Hippocampal formation (tissue), 2 donors: ENCODE measurements at regions not wholly inside any gene's neighbourhood (a gene's known extent, or its start where the extent isn't known, plus 50 kb on each side); places are given as distances from the start of the nearest gene placed in this dataset.
"Not testable (repeated sequence)": the region's sequence is repeated elsewhere in the genome, so short reads cannot be mapped to it uniquely, and the experiment has no call there.

Experiments
- DNase-seq, 2 donors: peaks; one replicate each; lab custom pipeline; 2025; lab: John Stamatoyannopoulos, UW

- no peak for DNase-seq
Observed at GRCh38 chr15:69554279-69554961, 101.8 kb downstream of the RPLP1 start.

- no peak for DNase-seq
Observed at GRCh38 chr15:69555080-69555479, 102.5 kb downstream of the RPLP1 start.

DNA sequence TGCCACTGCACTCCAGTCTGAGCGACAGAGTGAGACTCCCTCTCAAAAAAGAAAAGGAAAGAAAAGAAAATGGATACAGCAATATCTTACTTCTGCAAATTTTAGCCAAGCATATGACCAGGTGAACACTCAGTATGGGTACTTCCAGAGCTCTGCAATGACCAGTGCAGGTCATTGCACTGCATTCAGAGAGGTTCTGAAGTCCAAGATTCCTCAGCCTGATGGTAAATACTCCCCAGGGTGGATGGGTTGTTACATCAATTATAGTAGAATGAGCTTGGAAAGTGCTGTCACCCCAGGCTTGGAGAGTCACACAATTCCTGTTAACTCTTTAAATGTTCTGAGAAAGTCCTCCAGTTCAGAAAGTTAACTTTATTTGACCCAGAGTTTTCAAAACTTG, 103.7 kb downstream of the RPLP1 start:
- no peak for DNase-seq

DNA sequence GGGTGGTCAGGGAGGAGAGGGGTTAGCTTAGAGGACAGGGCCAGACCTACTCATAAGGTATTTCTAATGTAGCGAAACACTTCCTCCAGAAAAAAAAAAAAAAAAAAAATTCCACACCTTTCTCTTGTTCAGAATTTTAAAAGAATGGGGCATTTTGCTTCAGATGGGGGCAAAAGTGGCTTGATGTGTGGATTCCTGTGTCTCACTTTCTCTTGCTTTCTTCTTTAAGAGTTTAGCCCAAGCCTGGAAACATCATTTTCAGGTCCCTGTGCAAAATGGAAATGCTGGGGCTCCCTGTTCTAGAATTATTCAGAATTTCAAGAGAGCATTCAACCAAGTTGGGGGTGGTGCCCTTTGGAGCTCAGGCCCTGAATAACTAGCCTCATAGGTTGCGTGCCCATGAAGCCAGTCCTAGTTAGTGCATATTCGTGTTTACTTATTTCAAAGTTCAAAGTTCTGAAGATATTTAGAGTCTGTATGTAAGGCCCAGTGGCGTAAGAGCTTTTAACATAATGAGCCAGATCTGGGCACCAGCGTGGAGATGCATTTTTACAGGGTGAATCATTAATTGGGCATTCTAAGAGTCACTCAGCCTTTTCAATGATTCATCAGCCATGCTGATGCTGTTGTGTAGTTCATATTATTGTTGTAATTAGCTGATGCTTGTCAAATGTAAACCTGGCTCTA, 104.5 kb downstream of the RPLP1 start:
- DNase-seq: peak in 1 of 2 donors; percentile 17

- DNase-seq: no peak
Observed at GRCh38 chr15:69557707-69558409, 105.2 kb downstream of the RPLP1 start.

GRCh38 chr15:69559440-69560190, 107.0 kb downstream of the RPLP1 start:
- DNase-seq: no peak

DNA sequence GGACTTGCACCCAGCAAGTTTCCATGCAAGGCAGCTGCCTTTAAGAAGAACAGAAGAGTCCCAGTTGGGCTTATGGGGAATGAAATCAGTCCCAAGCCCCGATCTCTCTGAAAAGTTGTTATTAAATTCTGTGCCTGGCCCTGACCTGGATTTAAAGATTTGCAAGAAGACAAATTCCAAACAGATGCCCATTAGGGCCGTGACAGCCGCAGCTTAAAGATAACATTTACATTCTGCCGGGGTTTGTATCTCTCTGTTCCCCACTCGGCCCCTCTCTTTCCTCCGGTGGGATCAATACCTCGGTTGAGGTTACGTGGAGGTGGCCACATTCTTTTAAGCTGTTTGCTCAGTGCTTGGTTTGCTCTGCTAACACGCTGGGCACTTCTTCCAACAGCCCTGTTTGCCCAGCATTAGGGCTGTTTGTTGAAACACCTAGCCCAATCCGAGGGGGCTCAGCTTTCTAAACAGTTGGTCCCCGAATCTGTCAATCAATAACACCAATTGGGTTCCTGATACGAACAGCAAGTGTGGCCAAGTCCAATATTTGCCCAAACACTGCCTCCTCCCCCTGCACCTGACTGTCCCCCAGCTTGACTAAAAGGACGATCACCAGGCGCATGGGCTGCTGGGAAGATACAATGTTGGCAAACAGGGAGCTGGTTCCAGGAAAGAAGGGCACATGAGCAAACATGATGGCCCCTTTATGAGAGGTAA, 108.6 kb downstream of the RPLP1 start:
- no peak for DNase-seq

- no peak for DNase-seq
Observed at GRCh38 chr15:69562116-69562515, 109.5 kb downstream of the RPLP1 start.

GRCh38 chr15:69562564-69562963, 109.9 kb downstream of the RPLP1 start:
- no peak for DNase-seq

DNA sequence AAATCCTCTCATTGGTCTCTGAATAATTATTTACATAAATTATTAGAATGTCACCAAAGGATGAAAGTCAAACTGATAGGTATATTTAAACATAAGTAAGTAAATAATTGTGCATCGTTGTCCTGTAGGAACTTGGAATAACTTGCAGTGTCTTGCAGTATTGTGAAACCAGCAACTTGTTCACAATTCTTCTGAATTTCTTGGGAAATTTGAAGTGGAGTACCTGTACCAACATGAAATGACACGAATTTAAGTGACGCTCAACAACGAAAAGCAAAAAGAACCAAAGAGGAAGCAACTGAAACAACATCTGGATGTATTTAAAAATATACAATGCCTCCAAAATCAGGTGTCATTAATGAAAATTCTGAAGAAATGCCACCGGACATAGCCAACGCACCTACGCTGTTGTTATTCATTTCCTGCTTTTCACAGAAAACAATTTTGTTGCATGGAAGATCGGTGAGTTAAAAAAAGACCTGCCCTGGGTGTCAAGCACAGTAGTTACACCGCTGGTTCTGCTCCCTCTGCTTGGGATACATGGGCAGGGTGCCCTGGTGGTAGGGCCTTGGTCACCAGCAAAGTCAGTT, 112.5 kb downstream of the RPLP1 start:
- no peak for DNase-seq

- DNase-seq: not testable (repeated sequence)
Observed at GRCh38 chr15:69567238-69567760, 114.7 kb downstream of the RPLP1 start.

DNA sequence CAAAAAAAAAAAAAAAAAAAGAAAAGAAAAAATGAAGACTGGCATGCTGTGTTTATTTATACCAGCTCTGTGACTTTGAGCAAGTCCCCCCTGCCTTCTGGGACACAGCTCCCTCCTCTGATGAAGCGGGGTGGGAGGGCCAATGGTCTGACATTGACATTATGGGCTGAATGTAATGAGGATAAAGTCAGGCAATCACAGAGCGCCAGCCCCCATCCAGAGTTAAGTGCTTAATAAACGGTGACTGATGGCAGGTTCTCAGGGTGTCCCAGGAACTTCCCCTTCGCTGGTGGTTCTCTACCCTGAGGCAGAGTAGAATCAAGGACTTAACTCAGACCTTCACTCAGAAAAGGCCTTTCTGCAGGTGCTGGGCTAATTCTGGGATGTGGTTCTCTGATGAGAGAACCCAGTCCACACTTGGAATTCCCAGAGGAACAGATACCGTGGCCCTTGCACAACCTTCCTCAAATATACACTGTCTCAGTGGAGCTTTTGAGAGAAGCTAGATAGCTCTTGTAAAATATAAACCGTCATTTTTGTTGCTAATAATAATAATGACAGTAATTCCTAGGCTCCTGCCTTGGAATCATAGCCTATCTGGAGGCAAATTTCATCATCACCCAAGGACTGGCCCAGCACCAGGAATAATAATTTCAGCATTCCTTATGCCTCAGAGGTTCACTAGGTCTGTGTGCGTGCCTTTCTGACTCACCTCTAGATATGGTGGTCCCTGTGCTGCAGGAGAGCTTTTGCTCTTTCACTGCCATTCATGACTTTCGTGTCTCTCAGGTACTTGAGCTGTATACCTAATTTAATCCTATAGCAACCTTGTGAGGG, 115.8 kb downstream of the RPLP1 start:
- DNase-seq: no peak

DNA sequence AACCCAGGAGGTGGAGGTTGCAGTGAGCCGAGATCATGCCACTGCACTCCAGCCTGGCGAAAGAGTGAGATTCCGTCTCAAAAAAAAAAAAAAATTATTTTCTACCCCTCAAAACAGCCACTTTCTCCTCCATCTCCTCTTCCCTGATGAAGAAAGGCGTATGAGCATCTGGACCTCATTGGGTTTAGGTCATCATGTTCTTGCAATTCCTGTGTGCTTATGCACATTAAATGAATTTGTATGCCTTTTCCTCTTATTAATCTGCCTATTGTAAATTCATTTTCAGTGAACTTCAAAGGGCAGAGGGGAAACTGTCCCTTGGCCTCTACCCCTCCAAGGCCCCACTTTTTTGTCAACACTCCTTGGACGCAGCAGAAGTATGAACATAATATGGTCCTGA, 117.8 kb downstream of the RPLP1 start:
- no peak for DNase-seq

DNA sequence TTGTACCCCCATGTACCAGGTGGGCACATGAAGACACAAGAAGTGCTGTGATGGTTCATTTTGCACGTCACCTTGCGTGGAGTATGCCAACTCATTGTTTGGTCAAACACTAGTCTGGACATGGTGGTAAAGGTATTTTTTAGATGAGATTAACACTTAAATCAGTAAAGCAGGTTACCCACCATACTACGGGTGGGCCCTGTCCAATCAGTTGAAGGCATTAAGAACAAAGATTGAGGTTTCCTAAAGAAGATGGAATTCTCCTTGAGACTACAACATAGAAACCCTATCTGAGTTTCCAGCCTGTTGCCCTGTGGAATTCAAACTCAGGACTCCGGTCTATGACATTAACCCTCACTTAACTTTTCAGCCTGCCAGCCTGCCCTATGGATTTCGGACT, 118.4 kb downstream of the RPLP1 start:
- DNase-seq: no peak

DNA sequence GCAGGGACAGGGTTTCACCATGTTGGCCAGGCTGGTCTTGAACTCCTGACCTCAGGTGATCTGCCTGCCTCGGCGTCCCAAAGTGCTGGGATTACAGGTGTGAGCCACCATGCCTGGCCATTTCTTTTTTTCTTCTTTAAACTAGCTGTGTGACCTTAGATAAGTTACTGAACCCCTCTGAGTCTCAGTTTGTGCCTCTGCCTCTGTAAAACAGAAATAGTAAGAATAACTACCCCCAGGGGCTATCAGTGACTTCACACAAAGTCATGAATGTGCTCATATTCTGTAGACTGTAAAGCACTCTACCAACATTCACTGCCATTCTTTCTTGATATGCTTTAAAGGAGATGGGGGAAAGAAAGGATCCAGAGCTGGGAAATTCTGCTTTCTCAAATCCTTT, 120.7 kb downstream of the RPLP1 start:
- DNase-seq: not testable (repeated sequence)

- no peak for DNase-seq
Observed at GRCh38 chr15:69573815-69574475, 121.3 kb downstream of the RPLP1 start.

DNA sequence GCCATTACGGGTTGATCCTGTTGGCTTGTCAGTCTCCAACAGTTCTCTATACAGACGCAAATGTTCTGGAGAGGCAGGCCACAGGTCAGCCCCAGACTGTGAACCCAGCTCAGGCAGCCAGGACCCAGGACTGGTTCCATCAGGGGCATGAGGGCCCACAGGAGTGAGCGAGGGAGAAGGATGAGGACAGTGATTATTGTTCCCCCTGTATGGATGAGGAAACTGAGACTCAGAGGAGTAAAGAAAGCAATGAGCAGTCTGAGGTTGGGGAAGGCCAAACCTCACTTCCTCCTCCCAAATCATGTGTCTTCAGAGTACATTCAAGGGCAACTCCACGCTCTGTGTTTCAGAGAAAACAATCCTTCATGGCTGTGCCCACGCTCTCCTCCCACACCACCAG, 121.9 kb downstream of the RPLP1 start:
- DNase-seq: no peak

DNA sequence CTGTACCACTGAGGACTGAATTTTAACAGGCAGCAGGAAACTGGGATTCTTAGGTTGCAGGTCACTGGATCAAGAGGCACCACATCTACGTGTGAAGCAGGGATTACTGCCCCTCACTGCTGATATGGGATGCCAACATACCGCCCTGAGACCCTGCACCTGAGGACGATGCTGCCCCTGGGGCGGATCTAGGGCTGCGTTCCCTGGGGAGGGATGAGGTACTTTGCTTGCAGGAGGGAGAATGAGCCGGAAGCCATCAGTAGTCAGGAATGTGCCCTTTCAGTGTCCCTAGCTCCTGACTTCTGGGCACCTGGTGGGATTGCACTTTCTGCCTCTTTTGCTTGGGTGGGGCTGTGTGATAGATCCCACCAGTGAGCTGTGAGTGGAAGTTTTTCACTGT, 122.8 kb downstream of the RPLP1 start:
- DNase-seq: no peak

GRCh38 chr15:69576035-69576526, 123.5 kb downstream of the RPLP1 start:
- peak; percentile 7 to 50 for DNase-seq
